ENCODE measurements at regions not wholly inside any gene's neighbourhood (a gene's known extent, or its start where the extent isn't known, plus 50 kb on each side); places are given as distances from the start of the nearest gene placed in this dataset.

GRCh38 chr5:123265551-123265950 lies 157.7 kb downstream of the CEP120 start:
- no peak overlapping the region for H3K4me3 ChIP-seq
- H3K9me3 ChIP-seq: no peaks in the 10 kb centered on the region
- TF ChIP-seq, protein P1, sequence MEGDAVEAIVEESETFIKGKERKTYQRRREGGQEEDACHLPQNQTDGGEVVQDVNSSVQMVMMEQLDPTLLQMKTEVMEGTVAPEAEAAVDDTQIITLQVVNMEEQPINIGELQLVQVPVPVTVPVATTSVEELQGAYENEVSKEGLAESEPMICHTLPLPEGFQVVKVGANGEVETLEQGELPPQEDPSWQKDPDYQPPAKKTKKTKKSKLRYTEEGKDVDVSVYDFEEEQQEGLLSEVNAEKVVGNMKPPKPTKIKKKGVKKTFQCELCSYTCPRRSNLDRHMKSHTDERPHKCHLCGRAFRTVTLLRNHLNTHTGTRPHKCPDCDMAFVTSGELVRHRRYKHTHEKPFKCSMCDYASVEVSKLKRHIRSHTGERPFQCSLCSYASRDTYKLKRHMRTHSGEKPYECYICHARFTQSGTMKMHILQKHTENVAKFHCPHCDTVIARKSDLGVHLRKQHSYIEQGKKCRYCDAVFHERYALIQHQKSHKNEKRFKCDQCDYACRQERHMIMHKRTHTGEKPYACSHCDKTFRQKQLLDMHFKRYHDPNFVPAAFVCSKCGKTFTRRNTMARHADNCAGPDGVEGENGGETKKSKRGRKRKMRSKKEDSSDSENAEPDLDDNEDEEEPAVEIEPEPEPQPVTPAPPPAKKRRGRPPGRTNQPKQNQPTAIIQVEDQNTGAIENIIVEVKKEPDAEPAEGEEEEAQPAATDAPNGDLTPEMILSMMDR (IDR thresholded peaks at IDR 0.05): no peak
- TF ChIP-seq POLR2A (IDR thresholded peaks at IDR 0.05): no peak
- intact Hi-C loops (cut with DNase I; ENCODE audit: low total_unique reads): no loop called here
- DNase-seq: no peak
- no peak overlapping the region for H3K27ac ChIP-seq
- H3K4me1 ChIP-seq: no peaks in the 10 kb centered on the region
- no peaks in the 10 kb centered on the region for H3K36me3 ChIP-seq
- H3K27me3 ChIP-seq: no peaks in the 10 kb centered on the region

GRCh38 chr5:123264394-123264793 lies 158.8 kb downstream of the CEP120 start:
- DNase-seq: no peak
- H3K4me1 ChIP-seq: no peaks in the 10 kb centered on the region
- H3K27ac ChIP-seq: no peak overlapping the region
- no peak overlapping the region for H3K4me3 ChIP-seq
- intact Hi-C loops (cut with DNase I; ENCODE audit: low total_unique reads): no loop called here
- H3K9me3 ChIP-seq: no peaks in the 10 kb centered on the region
- H3K36me3 ChIP-seq: no peaks in the 10 kb centered on the region
- TF ChIP-seq POLR2A (IDR thresholded peaks at IDR 0.05): no peak
- TF ChIP-seq, protein P1 (IDR thresholded peaks at IDR 0.05): no peak
- no peaks in the 10 kb centered on the region for H3K27me3 ChIP-seq

- no peaks in the 10 kb centered on the region for H3K36me3 ChIP-seq
- no peak for TF ChIP-seq POLR2A (IDR thresholded peaks at IDR 0.05)
- TF ChIP-seq, protein P1 (IDR thresholded peaks at IDR 0.05): no peak
- no peak overlapping the region for H3K4me3 ChIP-seq
- H3K27me3 ChIP-seq: no peaks in the 10 kb centered on the region
- no peak overlapping the region for H3K27ac ChIP-seq
- H3K9me3 ChIP-seq: no peaks in the 10 kb centered on the region
- DNase-seq: no peak
- H3K4me1 ChIP-seq: no peaks in the 10 kb centered on the region
- intact Hi-C loops (cut with DNase I; ENCODE audit: low total_unique reads): no loop called here
Observed at GRCh38 chr5:123263859-123264258, 159.3 kb downstream of the CEP120 start.

DNA sequence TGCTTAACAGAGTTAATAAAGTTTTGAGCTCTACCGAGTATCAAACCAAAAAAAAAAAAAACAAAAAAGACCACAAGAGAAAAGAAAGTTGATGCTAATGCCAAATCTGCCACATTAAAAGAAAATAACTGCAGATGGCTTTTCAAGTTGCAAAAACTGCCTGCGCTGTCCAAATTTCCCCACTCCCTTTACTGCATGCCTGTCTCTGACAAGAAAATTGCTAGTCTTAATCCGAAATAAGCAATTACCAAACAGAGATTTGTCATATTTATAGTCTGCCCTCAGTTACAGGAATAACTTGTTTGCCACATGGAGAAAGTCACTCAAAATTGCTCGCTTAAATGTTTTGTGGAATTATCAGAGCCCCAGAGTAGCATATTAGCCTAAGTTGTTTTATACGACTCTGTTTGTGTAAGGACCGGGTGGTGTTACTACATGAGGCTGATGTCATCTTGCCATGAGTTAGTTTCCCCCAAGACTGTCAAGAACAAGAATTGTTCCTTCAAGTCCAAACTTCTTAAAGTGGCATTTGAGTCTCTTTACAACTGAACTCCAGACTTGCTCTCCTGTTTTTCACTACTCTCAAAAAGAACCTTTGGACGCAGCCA lies 160.9 kb downstream of the CEP120 start:
- Histone ChIP-seq H3K36me3 (no peaks in the 10 kb centered on the region), H3K9me3 (no peaks in the 10 kb centered on the region), H3K27me3 (no peaks in the 10 kb centered on the region), H3K4me1 (no peaks in the 10 kb centered on the region), H3K27ac (peak overlapping the region in 1 of 2 donors; percentile 29), H3K4me3 (no peak overlapping the region)
- no peak for TF ChIP-seq POLR2A (IDR thresholded peaks at IDR 0.05)
- TF ChIP-seq, protein P1 (IDR thresholded peaks at IDR 0.05): no peak
- intact Hi-C loops (cut with DNase I; ENCODE audit: low total_unique reads): no loop called here
- DNase-seq: peak in 1 of 2 donors; percentile 17

GRCh38 chr5:123261752-123262151 lies 161.5 kb downstream of the CEP120 start:
- intact Hi-C loops (cut with DNase I; ENCODE audit: low total_unique reads): no loop called here
- no peak for DNase-seq
- Histone ChIP-seq H3K36me3 (no peaks in the 10 kb centered on the region), H3K9me3 (no peaks in the 10 kb centered on the region), H3K4me1 (no peaks in the 10 kb centered on the region), H3K27ac (no peak overlapping the region), H3K27me3 (no peaks in the 10 kb centered on the region), H3K4me3 (no peak overlapping the region)
- TF ChIP-seq, protein P1 (IDR thresholded peaks at IDR 0.05): no peak
- no peak for TF ChIP-seq POLR2A (IDR thresholded peaks at IDR 0.05)
